Fibroblast of the aortic adventitia (primary cell): ENCODE measurements at regions not wholly inside any gene's neighbourhood (a gene's known extent, or its start where the extent isn't known, plus 50 kb on each side); places are given as distances from the start of the nearest gene placed in this dataset.

Experiments used
- DNase-seq: peaks from one replicate; pipeline ENCODE4 v3.0.0-alpha.2; 2010; ENCODE audit warnings: low read depth
- H3K4me3 ChIP-seq: 2 replicates; pipeline ENCODE4 v1.5.1; 2011; ENCODE audit warnings: low read depth, mild to moderate bottlenecking, control low read depth, low read length, moderate library complexity
- CTCF ChIP-seq: IDR thresholded peaks from 2 replicates; pipeline ENCODE4 v1.5.1; 2011; ENCODE audit warnings: mild to moderate bottlenecking, low read length, control low read depth, inconsistent platforms; ENCODE audit not compliant: insufficient read depth

- no peak overlapping the region for H3K4me3 ChIP-seq
- TF ChIP-seq CTCF: no peak
- no peak for DNase-seq
These were observed 285.1 kb downstream of the MEX3B start for GRCh38 chr15:81760686-81761085.

- H3K4me3 ChIP-seq: no peak overlapping the region
- TF ChIP-seq CTCF: no peak
- no peak for DNase-seq
These were observed 287.0 kb downstream of the MEX3B start for GRCh38 chr15:81758818-81759284.

- no peak overlapping the region for H3K4me3 ChIP-seq
- no peak for TF ChIP-seq CTCF
- DNase-seq: no peak
These were observed 290.2 kb downstream of the MEX3B start for GRCh38 chr15:81755626-81756025.

- H3K4me3 ChIP-seq: no peak overlapping the region
- no peak for TF ChIP-seq CTCF
- DNase-seq: no peak
These were observed 291.7 kb downstream of the MEX3B start for GRCh38 chr15:81754078-81754477.

- H3K4me3 ChIP-seq: no peak overlapping the region
- no peak for DNase-seq
- TF ChIP-seq CTCF: no peak
These were observed 292.8 kb downstream of the MEX3B start for GRCh38 chr15:81752974-81753373.

- peak; percentile 54 for DNase-seq
- no peak overlapping the region for H3K4me3 ChIP-seq
- TF ChIP-seq CTCF: no peak
These were observed 293.3 kb downstream of the MEX3B start for GRCh38 chr15:81752546-81752942.

- DNase-seq: no peak
- no peak for TF ChIP-seq CTCF
- no peak overlapping the region for H3K4me3 ChIP-seq
These were observed 293.8 kb downstream of the MEX3B start for GRCh38 chr15:81751816-81752545.
